ENCODE measurements at regions not wholly inside any gene's neighbourhood (a gene's known extent, or its start where the extent isn't known, plus 50 kb on each side); places are given as distances from the start of the nearest gene placed in this dataset.
"Not testable (repeated sequence)": the region's sequence is repeated elsewhere in the genome, so short reads cannot be mapped to it uniquely, and the experiment has no call there.

DNA sequence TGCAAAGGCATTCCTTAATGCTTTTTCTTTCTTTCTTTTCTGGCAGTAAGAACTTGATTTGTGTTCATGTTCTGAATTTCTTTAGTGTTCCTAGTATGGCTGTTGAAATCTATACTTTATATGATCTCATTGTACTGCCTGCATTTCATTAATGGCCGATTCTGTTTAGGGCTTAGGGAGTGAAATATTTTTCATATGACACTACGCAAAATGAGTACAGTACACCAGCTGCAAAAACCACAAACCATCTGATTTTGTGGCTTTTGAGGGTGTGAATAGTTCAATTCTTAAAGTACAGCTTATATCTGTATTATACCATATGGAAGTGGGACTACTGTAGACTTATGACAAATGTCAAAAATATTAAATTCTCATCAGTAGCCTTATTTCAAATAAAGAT is 69.1 kb upstream of the FOXP2 start:
- no peak overlapping the region for H3K27ac ChIP-seq
- intact Hi-C loops (cut with DNase I): no loop called here
- H3K4me1 ChIP-seq: no peaks in the 10 kb centered on the region
- 51 to 71% methylated on average over 2 of the region's 2 CpGs for WGBS, 2 donors
- no peaks in the 10 kb centered on the region for H3K27me3 ChIP-seq
- no peak for DNase-seq
- H3K9me3 ChIP-seq: no peaks in the 10 kb centered on the region
- no peak for TF ChIP-seq POLR2A (IDR thresholded peaks at IDR 0.05)
- TF ChIP-seq, protein P1, sequence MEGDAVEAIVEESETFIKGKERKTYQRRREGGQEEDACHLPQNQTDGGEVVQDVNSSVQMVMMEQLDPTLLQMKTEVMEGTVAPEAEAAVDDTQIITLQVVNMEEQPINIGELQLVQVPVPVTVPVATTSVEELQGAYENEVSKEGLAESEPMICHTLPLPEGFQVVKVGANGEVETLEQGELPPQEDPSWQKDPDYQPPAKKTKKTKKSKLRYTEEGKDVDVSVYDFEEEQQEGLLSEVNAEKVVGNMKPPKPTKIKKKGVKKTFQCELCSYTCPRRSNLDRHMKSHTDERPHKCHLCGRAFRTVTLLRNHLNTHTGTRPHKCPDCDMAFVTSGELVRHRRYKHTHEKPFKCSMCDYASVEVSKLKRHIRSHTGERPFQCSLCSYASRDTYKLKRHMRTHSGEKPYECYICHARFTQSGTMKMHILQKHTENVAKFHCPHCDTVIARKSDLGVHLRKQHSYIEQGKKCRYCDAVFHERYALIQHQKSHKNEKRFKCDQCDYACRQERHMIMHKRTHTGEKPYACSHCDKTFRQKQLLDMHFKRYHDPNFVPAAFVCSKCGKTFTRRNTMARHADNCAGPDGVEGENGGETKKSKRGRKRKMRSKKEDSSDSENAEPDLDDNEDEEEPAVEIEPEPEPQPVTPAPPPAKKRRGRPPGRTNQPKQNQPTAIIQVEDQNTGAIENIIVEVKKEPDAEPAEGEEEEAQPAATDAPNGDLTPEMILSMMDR (IDR thresholded peaks at IDR 0.05): no peak
- H3K36me3 ChIP-seq: no peaks in the 10 kb centered on the region
- no peak overlapping the region for H3K4me3 ChIP-seq

DNA sequence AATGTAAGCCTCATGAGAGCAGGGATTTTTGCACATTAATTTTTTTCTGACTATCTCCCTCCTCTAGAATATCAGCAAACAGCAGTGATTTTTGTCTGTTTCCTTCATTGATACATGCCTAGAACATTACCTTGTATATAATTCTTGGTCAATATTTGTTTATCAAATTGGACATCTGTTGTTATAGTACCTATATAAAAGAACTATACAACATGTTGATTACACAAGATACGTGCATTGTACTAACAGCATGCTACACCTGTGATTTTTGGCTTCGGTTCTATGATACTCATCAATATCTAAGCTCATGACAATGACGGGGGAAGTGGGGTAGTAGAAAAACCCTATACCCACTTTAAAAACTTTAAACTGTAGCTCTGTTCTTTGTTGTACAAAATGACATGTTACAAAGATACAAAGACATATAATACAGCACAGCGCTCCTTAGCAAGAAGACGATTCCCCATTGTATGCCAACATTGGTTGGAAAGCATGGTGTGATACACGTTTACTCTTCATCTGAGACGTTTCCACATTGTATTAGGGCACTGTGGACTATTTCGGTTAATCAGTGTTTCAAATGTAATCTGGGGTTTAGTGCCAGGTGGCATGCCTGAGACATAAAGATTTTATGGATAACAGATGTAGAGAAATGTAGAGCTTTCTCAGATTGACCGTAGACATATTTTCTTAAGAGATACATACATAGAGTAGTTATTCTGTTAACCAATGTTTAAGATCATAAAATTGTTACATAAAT is 70.5 kb upstream of the FOXP2 start:
- WGBS, 2 donors: 85 to 90% methylated on average over 9 of the region's 9 CpGs
- no peak for DNase-seq
- Histone ChIP-seq H3K27ac (no peak overlapping the region), H3K36me3 (no peaks in the 10 kb centered on the region), H3K4me3 (no peak overlapping the region), H3K27me3 (no peaks in the 10 kb centered on the region), H3K9me3 (no peaks in the 10 kb centered on the region), H3K4me1 (no peaks in the 10 kb centered on the region)
- intact Hi-C loops (cut with DNase I): no loop called here
- TF ChIP-seq POLR2A (IDR thresholded peaks at IDR 0.05): no peak
- TF ChIP-seq, protein P1 (IDR thresholded peaks at IDR 0.05): no peak

DNA sequence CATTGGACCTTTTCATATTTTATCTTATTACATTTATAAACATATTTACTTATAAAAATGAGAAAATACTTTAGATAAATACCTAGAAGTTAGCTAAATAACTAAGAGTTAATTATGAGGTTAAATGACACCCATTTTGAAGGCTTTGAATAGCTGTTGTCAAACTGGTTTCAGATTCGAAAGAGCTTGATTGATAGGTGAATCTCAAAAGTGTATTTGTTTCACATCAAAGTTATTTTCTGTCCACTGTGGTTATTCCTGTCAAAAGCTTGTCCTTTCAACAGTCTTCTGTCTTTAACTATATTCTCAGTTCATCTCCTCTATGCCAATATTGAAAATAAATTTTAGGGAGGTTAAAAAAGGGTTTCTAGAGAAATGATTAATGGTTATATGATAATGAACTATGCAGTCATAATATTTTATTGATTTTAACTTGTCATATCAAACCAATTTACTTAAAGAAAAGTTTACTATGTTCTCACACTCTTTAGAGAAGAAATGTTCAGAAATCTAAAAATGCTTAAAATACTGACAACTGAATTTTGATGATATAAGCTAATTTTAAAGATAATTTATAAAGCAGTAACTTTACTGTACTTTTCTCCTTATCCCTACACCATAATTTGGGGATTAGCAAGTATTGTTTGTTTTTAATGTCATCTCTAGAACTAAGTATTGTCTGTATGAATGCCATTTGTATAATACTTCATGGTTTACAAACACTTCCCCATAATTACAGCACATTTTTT is 72.0 kb upstream of the FOXP2 start:
- Histone ChIP-seq H3K36me3 (no peaks in the 10 kb centered on the region), H3K4me3 (no peak overlapping the region), H3K9me3 (no peaks in the 10 kb centered on the region), H3K4me1 (no peaks in the 10 kb centered on the region), H3K27ac (no peak overlapping the region), H3K27me3 (no peaks in the 10 kb centered on the region)
- intact Hi-C loops (cut with DNase I): no loop called here
- TF ChIP-seq, protein P1 (IDR thresholded peaks at IDR 0.05): no peak
- TF ChIP-seq POLR2A (IDR thresholded peaks at IDR 0.05): no peak
- DNase-seq: no peak
- WGBS, 2 donors: 54 to 56% methylated on average over 1 of the region's 1 CpG

DNA sequence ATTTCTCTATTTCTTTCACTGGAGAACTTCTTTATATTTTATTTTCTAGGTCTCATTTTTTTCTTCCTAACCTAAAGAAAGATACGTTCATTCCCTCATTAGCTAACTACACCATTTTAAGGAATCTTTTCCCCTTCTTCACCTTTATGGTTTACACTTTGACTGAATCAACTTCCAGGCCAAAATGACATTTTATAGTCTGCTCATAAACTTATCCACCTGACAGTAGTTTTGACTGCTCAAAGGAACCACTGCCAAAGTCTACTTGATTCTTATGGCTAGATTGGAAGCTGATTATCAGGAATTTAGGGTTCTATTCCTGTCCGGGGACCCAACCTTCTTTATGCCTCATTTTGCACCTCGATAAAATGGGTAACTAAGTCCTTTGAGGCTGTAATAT is 73.0 kb upstream of the FOXP2 start:
- no peaks in the 10 kb centered on the region for H3K4me1 ChIP-seq
- no peak overlapping the region for H3K27ac ChIP-seq
- intact Hi-C loops (cut with DNase I): no loop called here
- H3K27me3 ChIP-seq: no peaks in the 10 kb centered on the region
- no peaks in the 10 kb centered on the region for H3K9me3 ChIP-seq
- H3K4me3 ChIP-seq: no peak overlapping the region
- H3K36me3 ChIP-seq: no peaks in the 10 kb centered on the region
- 82% methylated on average over 3 of the region's 3 CpGs for WGBS, 2 donors
- TF ChIP-seq POLR2A (IDR thresholded peaks at IDR 0.05): no peak
- TF ChIP-seq, protein P1 (IDR thresholded peaks at IDR 0.05): no peak
- no peak for DNase-seq

DNA sequence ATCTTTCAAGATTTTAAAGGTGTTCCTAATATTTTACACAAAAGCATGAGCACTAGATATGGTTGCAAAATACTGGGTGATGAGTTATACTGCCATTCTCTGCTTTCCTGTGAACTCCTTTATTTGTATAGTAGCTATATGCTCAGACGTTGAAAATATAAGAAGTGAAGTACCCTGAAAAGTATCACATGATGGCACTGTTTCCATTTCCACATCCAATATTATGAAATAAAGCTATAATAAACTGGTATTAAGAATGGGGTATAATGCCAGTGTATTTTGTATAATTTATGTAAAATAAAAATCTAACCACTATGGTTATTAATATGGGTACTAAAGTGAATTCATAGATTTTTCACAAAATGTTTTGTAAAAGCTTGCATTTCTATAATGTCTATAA is 79.6 kb upstream of the FOXP2 start:
- DNase-seq: no peak
- no peak overlapping the region for H3K4me3 ChIP-seq
- 41 to 48% methylated on average over 1 of the region's 1 CpG for whole genome bisulfite sequencing, 2 donors
- no peaks in the 10 kb centered on the region for H3K27me3 ChIP-seq
- no peak overlapping the region for H3K27ac ChIP-seq
- TF ChIP-seq POLR2A (IDR thresholded peaks at IDR 0.05): no peak
- TF ChIP-seq, protein P1 (IDR thresholded peaks at IDR 0.05): no peak
- H3K9me3 ChIP-seq: no peaks in the 10 kb centered on the region
- no peaks in the 10 kb centered on the region for H3K4me1 ChIP-seq
- H3K36me3 ChIP-seq: no peaks in the 10 kb centered on the region
- intact Hi-C loops (cut with DNase I): no loop called here

DNA sequence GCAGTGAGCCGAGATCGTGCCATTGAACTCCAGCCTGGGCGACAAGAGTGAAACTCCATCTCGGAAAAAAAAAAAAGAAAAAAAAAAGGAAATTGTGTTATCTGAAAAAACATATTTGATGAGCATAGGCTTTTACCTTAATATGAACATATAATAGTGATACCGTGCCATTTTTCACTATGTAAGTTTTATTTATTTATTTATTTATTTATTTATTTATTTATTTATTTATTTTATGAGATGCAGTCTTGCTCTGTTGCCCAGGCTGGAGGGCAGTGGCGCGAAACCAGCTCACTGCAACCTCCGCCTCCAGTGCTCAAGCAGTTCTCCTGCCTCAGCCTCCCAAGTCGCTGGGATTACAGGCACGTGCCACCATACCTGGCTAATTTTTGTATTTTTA is 85.2 kb upstream of the FOXP2 start:
- intact Hi-C loops (cut with DNase I); H3K27ac ChIP-seq; H3K4me1 ChIP-seq; H3K4me3 ChIP-seq; H3K9me3 ChIP-seq; DNase-seq; H3K36me3 ChIP-seq; H3K27me3 ChIP-seq: not testable (repeated sequence)
- WGBS, 2 donors: 79 to 86% methylated on average over 10 of the region's 10 CpGs

Measured in esophagus squamous epithelium (tissue), 5 donors.